ENCODE measurements at regions not wholly inside any gene's neighbourhood (a gene's known extent, or its start where the extent isn't known, plus 50 kb on each side); places are given as distances from the start of the nearest gene placed in this dataset.

DNA sequence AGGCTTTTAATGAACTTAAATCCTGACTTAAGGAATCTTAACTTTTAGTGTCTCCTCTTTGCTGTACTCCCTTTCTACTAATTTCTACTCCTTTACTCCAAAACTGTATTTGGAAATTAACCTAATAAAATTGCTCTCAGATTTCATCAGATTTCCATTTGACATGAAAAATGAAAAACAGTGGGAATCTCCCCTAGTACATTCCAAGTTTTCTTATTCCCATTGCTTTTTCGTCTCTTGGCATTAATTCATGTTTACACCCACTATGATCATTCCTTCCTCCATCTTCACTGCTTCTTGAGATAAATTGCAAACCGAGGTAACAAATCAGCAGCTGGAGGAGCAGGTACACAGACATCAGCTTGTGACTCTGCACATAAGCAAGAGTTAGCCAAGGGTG lies 208.7 kb downstream of the VGLL3 start:
- TF ChIP-seq, protein P1, sequence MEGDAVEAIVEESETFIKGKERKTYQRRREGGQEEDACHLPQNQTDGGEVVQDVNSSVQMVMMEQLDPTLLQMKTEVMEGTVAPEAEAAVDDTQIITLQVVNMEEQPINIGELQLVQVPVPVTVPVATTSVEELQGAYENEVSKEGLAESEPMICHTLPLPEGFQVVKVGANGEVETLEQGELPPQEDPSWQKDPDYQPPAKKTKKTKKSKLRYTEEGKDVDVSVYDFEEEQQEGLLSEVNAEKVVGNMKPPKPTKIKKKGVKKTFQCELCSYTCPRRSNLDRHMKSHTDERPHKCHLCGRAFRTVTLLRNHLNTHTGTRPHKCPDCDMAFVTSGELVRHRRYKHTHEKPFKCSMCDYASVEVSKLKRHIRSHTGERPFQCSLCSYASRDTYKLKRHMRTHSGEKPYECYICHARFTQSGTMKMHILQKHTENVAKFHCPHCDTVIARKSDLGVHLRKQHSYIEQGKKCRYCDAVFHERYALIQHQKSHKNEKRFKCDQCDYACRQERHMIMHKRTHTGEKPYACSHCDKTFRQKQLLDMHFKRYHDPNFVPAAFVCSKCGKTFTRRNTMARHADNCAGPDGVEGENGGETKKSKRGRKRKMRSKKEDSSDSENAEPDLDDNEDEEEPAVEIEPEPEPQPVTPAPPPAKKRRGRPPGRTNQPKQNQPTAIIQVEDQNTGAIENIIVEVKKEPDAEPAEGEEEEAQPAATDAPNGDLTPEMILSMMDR (conservative IDR thresholded peaks at IDR 0.05), result no peak
- no peak for TF ChIP-seq ZFX (IDR thresholded peaks at IDR 0.05)
